ENCODE measurements at regions not wholly inside any gene's neighbourhood (a gene's known extent, or its start where the extent isn't known, plus 50 kb on each side); places are given as distances from the start of the nearest gene placed in this dataset.

DNA sequence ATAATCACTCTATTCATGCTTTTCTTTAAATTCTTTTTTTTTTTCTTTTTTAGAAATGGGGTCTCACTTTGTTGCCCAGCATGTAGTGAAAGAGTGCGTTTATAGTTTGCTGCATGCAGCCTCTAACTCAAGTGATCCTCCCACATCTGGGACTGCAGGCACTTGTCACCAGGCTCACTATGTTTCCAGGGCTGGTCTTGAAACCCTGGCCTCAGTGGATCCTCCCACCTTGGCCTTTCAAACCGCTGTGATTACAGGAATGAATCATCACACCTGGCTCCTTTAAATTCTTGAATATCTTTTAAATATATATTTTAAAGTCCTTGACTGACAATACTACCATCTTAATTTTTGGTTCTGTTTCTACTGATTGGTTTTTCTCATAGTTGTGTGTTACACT is 591.6 kb upstream of the KCND2 start:
- TF ChIP-seq POLR2A (IDR thresholded peaks at IDR 0.05; ENCODE audit: low read depth, low read length) (no peak), POLR2AphosphoS5 (IDR thresholded peaks at IDR 0.05; ENCODE audit: low read depth, low read length) (no peak)

Data from GM12892 (cell line).